AG09309 (cell line): ENCODE measurements at regions not wholly inside any gene's neighbourhood (a gene's known extent, or its start where the extent isn't known, plus 50 kb on each side); places are given as distances from the start of the nearest gene placed in this dataset.

Experiments used
- DNase-seq: peaks from one replicate; pipeline ENCODE4 v3.0.0-alpha.2; 2010; ENCODE audit warnings: low read depth
- H3K4me3 ChIP-seq: 2 replicates; pipeline ENCODE4 v1.5.1; 2011; ENCODE audit warnings: mild to moderate bottlenecking, low read depth, low read length, moderate library complexity; ENCODE audit not compliant: control insufficient read depth
- CTCF ChIP-seq: IDR thresholded peaks from 2 replicates; pipeline ENCODE4 v1.5.1; 2011; ENCODE audit warnings: mild to moderate bottlenecking, low read depth, low read length, inconsistent platforms; ENCODE audit not compliant: insufficient read depth, control insufficient read depth; ENCODE audit errors: missing control alignments

DNA sequence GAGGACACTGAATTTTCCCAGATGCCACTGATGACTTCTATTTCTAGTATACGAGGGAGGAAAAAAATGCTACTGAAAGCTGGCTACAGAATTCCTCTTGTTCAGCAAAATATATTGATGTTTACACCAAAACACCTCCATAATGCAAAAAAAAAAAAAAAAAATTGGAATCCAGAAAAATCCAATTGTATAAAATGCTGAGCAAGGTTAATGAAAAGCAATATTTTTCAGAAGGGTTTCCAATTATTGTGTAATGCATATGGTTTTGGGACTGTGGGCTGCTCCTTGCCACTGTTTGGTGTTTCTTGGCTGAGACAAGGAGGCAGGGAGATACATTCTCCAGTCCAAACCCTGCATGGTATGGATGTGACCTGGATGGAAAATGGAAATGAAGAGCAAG is 83.8 kb downstream of the LSM5 start:
- DNase-seq = no peak
- no peak for TF ChIP-seq CTCF
- H3K4me3 ChIP-seq = no peak overlapping the region

GRCh38 chr7:32403463-32404229 is 86.5 kb downstream of the LSM5 start:
- no peak overlapping the region for H3K4me3 ChIP-seq
- DNase-seq = no peak
- no peak for TF ChIP-seq CTCF

- no peak for DNase-seq
- H3K4me3 ChIP-seq = no peak overlapping the region
- no peak for TF ChIP-seq CTCF
Observed at GRCh38 chr7:32400676-32401075, 89.5 kb downstream of the LSM5 start.

DNA sequence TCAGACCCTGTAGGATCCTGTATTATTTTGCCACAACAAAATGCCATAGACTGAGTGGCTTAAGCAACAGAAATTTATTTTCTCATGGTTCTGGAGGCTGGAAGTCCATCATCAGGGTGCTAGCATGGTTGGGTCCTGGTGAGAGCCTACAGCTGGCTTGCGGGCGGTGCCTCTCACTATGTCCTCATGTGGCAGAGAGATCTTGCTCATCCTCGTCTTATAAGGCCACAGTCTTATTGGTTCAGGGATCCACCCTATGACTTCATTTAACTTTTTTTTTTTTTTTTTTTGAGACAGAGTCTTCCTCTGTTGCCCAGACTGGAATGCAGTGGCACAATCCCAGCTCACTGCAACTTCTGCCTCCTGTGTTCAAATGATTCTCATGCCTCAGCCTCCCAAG is 90.9 kb downstream of the LSM5 start:
- TF ChIP-seq CTCF = no peak
- no peak for DNase-seq
- no peak overlapping the region for H3K4me3 ChIP-seq

DNA sequence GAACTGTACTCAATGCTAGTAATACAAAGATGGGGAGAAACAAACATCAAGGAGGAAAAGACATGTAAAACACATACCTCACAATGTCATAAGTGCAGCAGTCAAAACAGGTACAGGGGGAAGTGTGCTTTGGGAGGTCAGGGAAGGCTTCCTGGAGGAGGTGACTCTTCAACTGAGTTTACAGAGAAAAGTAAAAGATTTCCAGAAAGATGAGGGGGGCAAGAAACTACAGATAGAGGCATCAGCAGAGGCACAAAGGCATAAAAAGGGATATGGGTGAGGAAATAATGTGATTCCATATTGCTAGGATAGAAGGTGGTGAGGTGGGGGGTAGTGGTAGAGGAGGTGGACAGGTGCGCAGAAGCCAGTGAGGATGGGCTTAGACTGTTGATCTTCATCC is 95.0 kb downstream of the LSM5 start:
- no peak for DNase-seq
- TF ChIP-seq CTCF = no peak

DNA sequence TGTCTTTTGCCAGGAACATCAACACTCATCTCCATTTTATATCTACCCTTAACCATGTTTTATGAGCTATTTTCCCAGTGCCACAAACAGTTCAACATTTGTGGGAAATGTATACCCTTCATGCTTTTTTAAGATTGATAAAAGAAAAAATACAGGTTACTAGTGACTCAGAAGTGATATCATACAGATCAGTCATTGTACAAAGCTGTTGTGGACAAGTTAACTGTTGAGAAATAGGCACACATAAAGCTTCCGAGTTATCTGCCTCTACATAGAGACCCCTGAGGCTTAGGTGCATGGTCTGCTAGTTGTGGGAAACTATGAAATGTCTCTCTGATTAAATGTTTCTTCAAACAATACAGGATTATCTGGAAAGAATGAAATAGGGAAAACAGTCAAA is 96.3 kb downstream of the LSM5 start:
- DNase-seq = no peak
- H3K4me3 ChIP-seq = no peak overlapping the region

More for the DNA sequence above, 95.0 kb downstream of the LSM5 start:
- H3K4me3 ChIP-seq = no peak overlapping the region

More for the DNA sequence above, 96.3 kb downstream of the LSM5 start:
- no peak for TF ChIP-seq CTCF
